NCI-H82 (cell line): ENCODE measurements at regions not wholly inside any gene's neighbourhood (a gene's known extent, or its start where the extent isn't known, plus 50 kb on each side); places are given as distances from the start of the nearest gene placed in this dataset.
"Not testable (repeated sequence)": the region's sequence is repeated elsewhere in the genome, so short reads cannot be mapped to it uniquely, and the experiment has no call there.

Source experiments
- DNase-seq: peaks from one replicate; lab custom pipeline; 2025; lab: John Stamatoyannopoulos, UW

GRCh38 chr6:79808921-79809320 is 138.4 kb downstream of the ELOVL4 start:
- peak; percentile 21 for DNase-seq

GRCh38 chr6:79806661-79807060 is 140.7 kb downstream of the ELOVL4 start:
- not testable (repeated sequence) for DNase-seq

GRCh38 chr6:79804732-79805131 is 142.6 kb downstream of the ELOVL4 start:
- DNase-seq, result no peak

GRCh38 chr6:79803917-79804316 is 143.4 kb downstream of the ELOVL4 start:
- no peak for DNase-seq

GRCh38 chr6:79802657-79803300 is 144.6 kb downstream of the ELOVL4 start:
- no peak for DNase-seq

- no peak for DNase-seq
These were observed 146.0 kb downstream of the ELOVL4 start for GRCh38 chr6:79801362-79801761.

- no peak for DNase-seq
These were observed 148.5 kb downstream of the ELOVL4 start for GRCh38 chr6:79798841-79799240.

- no peak for DNase-seq
These were observed 149.4 kb downstream of the ELOVL4 start for GRCh38 chr6:79797912-79798311.

- DNase-seq, result no peak
These were observed 150.1 kb downstream of the ELOVL4 start for GRCh38 chr6:79797163-79797764.

- no peak for DNase-seq
These were observed 151.2 kb downstream of the ELOVL4 start for GRCh38 chr6:79796197-79796596.

- DNase-seq, result no peak
These were observed 157.5 kb downstream of the ELOVL4 start for GRCh38 chr6:79789896-79790295.

- no peak for DNase-seq
These were observed 157.6 kb downstream of the SH3BGRL2 start for GRCh38 chr6:79788756-79789155.

GRCh38 chr6:79787626-79788025 is 156.5 kb downstream of the SH3BGRL2 start:
- no peak for DNase-seq

GRCh38 chr6:79784395-79784753 is 153.2 kb downstream of the SH3BGRL2 start:
- DNase-seq, result no peak

GRCh38 chr6:79783670-79784394 is 152.7 kb downstream of the SH3BGRL2 start:
- no peak for DNase-seq

- no peak for DNase-seq
These were observed 151.9 kb downstream of the SH3BGRL2 start for GRCh38 chr6:79782792-79783580.

GRCh38 chr6:79781916-79782315 is 150.8 kb downstream of the SH3BGRL2 start:
- DNase-seq, result no peak

- peak; percentile 81 for DNase-seq
These were observed 149.8 kb downstream of the SH3BGRL2 start for GRCh38 chr6:79780881-79781280.

- no peak for DNase-seq
These were observed 147.7 kb downstream of the SH3BGRL2 start for GRCh38 chr6:79778816-79779215.

- no peak for DNase-seq
These were observed 146.8 kb downstream of the SH3BGRL2 start for GRCh38 chr6:79777713-79778579.

- DNase-seq, result no peak
These were observed 144.9 kb downstream of the SH3BGRL2 start for GRCh38 chr6:79776076-79776475.

GRCh38 chr6:79775222-79775621 is 144.1 kb downstream of the SH3BGRL2 start:
- no peak for DNase-seq
